ENCODE measurements at regions not wholly inside any gene's neighbourhood (a gene's known extent, or its start where the extent isn't known, plus 50 kb on each side); places are given as distances from the start of the nearest gene placed in this dataset.
A peak's percentile ranks its signal among the peaks of the same experiment; 100 is the strongest.

DNA sequence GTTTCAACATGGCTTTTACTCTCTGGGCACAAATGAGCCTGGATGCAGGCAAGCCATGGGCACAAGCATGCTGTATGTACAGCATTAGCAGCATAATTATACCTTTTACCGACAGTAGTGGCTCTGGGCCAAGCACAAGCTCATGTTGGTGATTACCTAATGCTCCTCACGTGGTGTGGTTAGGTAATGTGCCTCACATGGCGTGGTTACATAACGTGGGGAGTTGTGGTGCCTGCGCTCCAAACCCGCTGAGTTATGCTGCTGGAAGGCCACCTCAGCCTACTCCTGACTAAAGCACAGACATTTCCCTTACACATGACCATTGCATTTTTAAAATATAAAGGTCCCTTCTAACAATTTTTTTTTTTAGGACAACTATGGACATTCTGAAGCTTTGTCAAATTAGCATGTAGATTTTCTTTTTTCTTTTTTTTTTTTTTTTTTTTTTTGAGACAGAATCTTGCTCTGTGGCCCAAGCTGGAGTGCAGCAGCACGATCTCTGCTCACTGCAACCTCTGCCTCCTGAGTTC lies 794.0 kb downstream of the EFNA5 start:
- no peaks in the 10 kb centered on the region for H3K9me3 Mint-ChIP-seq (ENCODE audit: low read depth, unreplicated experiment)
- H3K27ac Mint-ChIP-seq (ENCODE audit: unreplicated experiment) = no peak overlapping the region
- H3K36me3 Mint-ChIP-seq (ENCODE audit: insufficient read depth, unreplicated experiment) = peaks cover 19% of the 10 kb centered on the region
- no peak for DNase-seq
- peaks cover 37% of the 10 kb centered on the region for H3K4me1 Mint-ChIP-seq (ENCODE audit: low read depth, unreplicated experiment)
- BruUV-seq (replicated peaks) = no TSS peak
- no peak for TF ChIP-seq CTCF (IDR thresholded peaks at IDR 0.05; ENCODE audit: unreplicated experiment)
- intact Hi-C loops (cut with micrococcal nuclease; ENCODE audit: unreplicated experiment) = loop anchor here (10.0 kb wide), 3 partner anchors 408 to 798 kb away; partner anchors contain the start of gene EFNA5
- H3K27me3 Mint-ChIP-seq (ENCODE audit: unreplicated experiment) = no peaks in the 10 kb centered on the region
- CTCF ChIA-PET = interaction anchor here (1.4 kb wide), 1 partner anchor 422 kb away, joined by 4 read pairs; no protein-coding TSS in a partner anchor
- H3K4me3 Mint-ChIP-seq (ENCODE audit: low read depth, unreplicated experiment) = no peak overlapping the region

DNA sequence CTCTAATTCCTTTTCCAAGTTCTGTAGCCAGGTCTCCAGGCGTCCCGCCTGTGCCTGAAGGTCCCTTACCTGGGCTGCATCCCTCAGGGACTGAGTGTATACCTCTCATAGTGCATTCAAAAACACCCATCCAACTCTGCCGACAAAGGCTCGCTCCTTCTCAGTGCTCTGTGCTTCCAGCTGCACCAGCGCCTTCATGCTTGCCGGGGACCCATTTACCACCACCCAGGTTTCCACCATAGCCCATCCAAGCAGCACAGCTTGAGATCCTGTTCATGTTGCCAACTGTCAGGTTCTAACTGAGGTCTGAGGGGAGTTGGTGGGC lies 794.5 kb downstream of the EFNA5 start:
- Mint-ChIP-seq H3K27ac (ENCODE audit: unreplicated experiment) (no peak overlapping the region), H3K4me1 (ENCODE audit: low read depth, unreplicated experiment) (peaks cover 32% of the 10 kb centered on the region), H3K36me3 (ENCODE audit: insufficient read depth, unreplicated experiment) (peaks cover 19% of the 10 kb centered on the region), H3K9me3 (ENCODE audit: low read depth, unreplicated experiment) (no peaks in the 10 kb centered on the region), H3K4me3 (ENCODE audit: low read depth, unreplicated experiment) (no peak overlapping the region), H3K27me3 (ENCODE audit: unreplicated experiment) (no peaks in the 10 kb centered on the region)
- DNase-seq = no peak
- CTCF ChIA-PET = interaction anchor here (1.4 kb wide), 1 partner anchor 421 kb away, joined by 4 read pairs; no protein-coding TSS in a partner anchor
- TF ChIP-seq CTCF (IDR thresholded peaks at IDR 0.05; ENCODE audit: unreplicated experiment) = no peak
- no TSS peak for BruUV-seq (replicated peaks)
- intact Hi-C loops (cut with micrococcal nuclease; ENCODE audit: unreplicated experiment) = loop anchor here (10.0 kb wide), 3 partner anchors 409 to 799 kb away; partner anchors contain the start of gene EFNA5

- DNase-seq = peak; percentile 57
- intact Hi-C loops (cut with micrococcal nuclease; ENCODE audit: unreplicated experiment) = loop anchor here (10.0 kb wide), 3 partner anchors 409 to 799 kb away; partner anchors contain the start of gene EFNA5
- CTCF ChIA-PET = interaction anchor here (1.4 kb wide), 1 partner anchor 421 kb away, joined by 4 read pairs; no protein-coding TSS in a partner anchor
- TF ChIP-seq CTCF (IDR thresholded peaks at IDR 0.05; ENCODE audit: unreplicated experiment) = peak; percentile 50
- Mint-ChIP-seq H3K27me3 (ENCODE audit: unreplicated experiment) (no peaks in the 10 kb centered on the region), H3K4me1 (ENCODE audit: low read depth, unreplicated experiment) (peaks cover 27% of the 10 kb centered on the region), H3K4me3 (ENCODE audit: low read depth, unreplicated experiment) (no peak overlapping the region), H3K9me3 (ENCODE audit: low read depth, unreplicated experiment) (no peaks in the 10 kb centered on the region), H3K36me3 (ENCODE audit: insufficient read depth, unreplicated experiment) (peaks cover 19% of the 10 kb centered on the region), H3K27ac (ENCODE audit: unreplicated experiment) (no peak overlapping the region)
- BruUV-seq (replicated peaks) = no TSS peak
Observed at GRCh38 chr5:106875591-106876297, 795.0 kb downstream of the EFNA5 start.

- Mint-ChIP-seq H3K36me3 (ENCODE audit: insufficient read depth, unreplicated experiment) (peaks cover 19% of the 10 kb centered on the region), H3K9me3 (ENCODE audit: low read depth, unreplicated experiment) (no peaks in the 10 kb centered on the region), H3K4me3 (ENCODE audit: low read depth, unreplicated experiment) (no peak overlapping the region), H3K27me3 (ENCODE audit: unreplicated experiment) (no peaks in the 10 kb centered on the region), H3K4me1 (ENCODE audit: low read depth, unreplicated experiment) (peaks cover 23% of the 10 kb centered on the region), H3K27ac (ENCODE audit: unreplicated experiment) (no peak overlapping the region)
- intact Hi-C loops (cut with micrococcal nuclease; ENCODE audit: unreplicated experiment) = loop anchor here (10.0 kb wide), 3 partner anchors 410 to 800 kb away; partner anchors contain the start of gene EFNA5
- no TSS peak for BruUV-seq (replicated peaks)
- CTCF ChIA-PET = no interaction called here
- no peak for TF ChIP-seq CTCF (IDR thresholded peaks at IDR 0.05; ENCODE audit: unreplicated experiment)
- no peak for DNase-seq
Observed at GRCh38 chr5:106874974-106875373, 795.8 kb downstream of the EFNA5 start.

Measured in Calu3 (cell line).